Body of pancreas (tissue), 4 donors: ENCODE measurements at regions not wholly inside any gene's neighbourhood (a gene's known extent, or its start where the extent isn't known, plus 50 kb on each side); places are given as distances from the start of the nearest gene placed in this dataset.

ENCODE experiments used
- ATAC-seq: fragments of 150-250 bp; one replicate; pipeline ENCODE4 v1.9.1; 2016
- DNase-seq, 4 donors: peaks; one replicate each; pipeline ENCODE4 v3.0.0-alpha.2; 2019
- H3K27ac ChIP-seq, 4 donors: fragments of 200-600 bp; sonication (generic); 1 replicate in 3 of 4; 2 replicates in 1 of 4; pipeline versions ENCODE4 v1.5.1 to v1.6.1; 2016 to 2019; ENCODE audit warnings: mild to moderate bottlenecking in 1 of 4, mixed read lengths in 1 of 4, moderate library complexity in 1 of 4
- H3K27me3 ChIP-seq, 2 donors: fragments of 200-600 bp; sonication (generic); one replicate each; pipeline ENCODE4 v1.6.0; 2016; ENCODE audit warnings: mild to moderate bottlenecking in 1 of 2
- H3K36me3 ChIP-seq, 2 donors: fragments of 200-600 bp; sonication (generic); replicated peaks in 1 of 2; 2 replicates each; pipeline ENCODE4 v1.5.1; 2016; ENCODE audit warnings: low read depth in 2 of 2; ENCODE audit not compliant: insufficient read depth in 1 of 2
- H3K4me1 ChIP-seq: fragments of 200-600 bp; sonication (generic); one replicate; pipeline ENCODE4 v1.6.0; 2016
- H3K4me3 ChIP-seq, 2 donors: fragments of 200-600 bp; sonication (generic); 1 replicate in 1 of 2; 2 replicates in 1 of 2; pipeline ENCODE4 v1.5.1; 2016 to 2019
- H3K9me3 ChIP-seq, 3 donors: fragments of 200-600 bp; sonication (generic); 1 replicate in 2 of 3; 2 replicates in 1 of 3; pipeline ENCODE4 v1.5.1; 2016
- POLR2A ChIP-seq, 3 donors: fragments of 450-650 bp; IDR thresholded peaks; one replicate each; pipeline ENCODE4 v1.6.1; 2016; ENCODE audit warnings: antibody characterized with exemption in 3 of 3, mild to moderate bottlenecking in 2 of 3
- WGBS, 2 donors: methylation state at CpG; one replicate each; pipeline ENCODE4 v1.1.5; 2017; 5-methylcytosine and 5-hydroxymethylcytosine counted together
- intact Hi-C: fragments of 100-400 bp; cut with DNase I; formaldehyde crosslinking; loops from one replicate; pipeline ENCODE4 v1.15.1; 2023
- TF ChIP-seq, protein P1 (sequence below), 7 experiments: fragments of 450-650 bp in 4 of 7; fragments of 200-600 bp in 3 of 7; sonication (generic) in 3 of 7; IDR thresholded peaks; one replicate each; pipeline ENCODE4 v1.5.1; 2016 to 2019; ENCODE audit warnings: antibody characterized with exemption in 7 of 7

DNA sequence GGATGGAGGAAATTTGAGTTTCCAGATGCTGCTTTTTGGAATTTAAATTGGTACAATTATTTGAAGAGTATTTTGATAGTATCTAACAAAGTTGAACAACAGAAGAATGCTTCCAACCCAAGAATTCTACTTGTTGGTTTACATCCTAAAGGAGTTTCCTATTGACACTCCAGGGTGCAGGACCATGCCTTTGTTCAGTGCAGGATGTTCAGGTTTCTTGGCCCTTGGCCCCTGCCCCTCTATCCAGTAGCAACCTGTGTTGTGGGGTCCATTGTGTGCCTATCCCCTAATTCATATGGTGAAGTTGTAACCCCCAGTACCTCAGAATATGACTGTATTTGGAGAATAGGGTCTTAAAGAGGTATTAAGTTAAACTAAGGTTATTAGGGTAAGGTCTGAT lies 750.0 kb upstream of the ZNF608 start:
- Histone ChIP-seq H3K27me3 (no peaks in the 10 kb centered on the region), H3K4me3 (no peak overlapping the region), H3K27ac (no peak overlapping the region), H3K36me3 (no peaks in the 10 kb centered on the region), H3K4me1 (no peaks in the 10 kb centered on the region), H3K9me3 (no peaks in the 10 kb centered on the region)
- intact Hi-C loops = no loop called here
- ATAC-seq (no peak), DNase-seq (no peak)
- TF ChIP-seq POLR2A (IDR thresholded peaks at IDR 0.05) = no peak
- TF ChIP-seq, protein P1, sequence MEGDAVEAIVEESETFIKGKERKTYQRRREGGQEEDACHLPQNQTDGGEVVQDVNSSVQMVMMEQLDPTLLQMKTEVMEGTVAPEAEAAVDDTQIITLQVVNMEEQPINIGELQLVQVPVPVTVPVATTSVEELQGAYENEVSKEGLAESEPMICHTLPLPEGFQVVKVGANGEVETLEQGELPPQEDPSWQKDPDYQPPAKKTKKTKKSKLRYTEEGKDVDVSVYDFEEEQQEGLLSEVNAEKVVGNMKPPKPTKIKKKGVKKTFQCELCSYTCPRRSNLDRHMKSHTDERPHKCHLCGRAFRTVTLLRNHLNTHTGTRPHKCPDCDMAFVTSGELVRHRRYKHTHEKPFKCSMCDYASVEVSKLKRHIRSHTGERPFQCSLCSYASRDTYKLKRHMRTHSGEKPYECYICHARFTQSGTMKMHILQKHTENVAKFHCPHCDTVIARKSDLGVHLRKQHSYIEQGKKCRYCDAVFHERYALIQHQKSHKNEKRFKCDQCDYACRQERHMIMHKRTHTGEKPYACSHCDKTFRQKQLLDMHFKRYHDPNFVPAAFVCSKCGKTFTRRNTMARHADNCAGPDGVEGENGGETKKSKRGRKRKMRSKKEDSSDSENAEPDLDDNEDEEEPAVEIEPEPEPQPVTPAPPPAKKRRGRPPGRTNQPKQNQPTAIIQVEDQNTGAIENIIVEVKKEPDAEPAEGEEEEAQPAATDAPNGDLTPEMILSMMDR (IDR thresholded peaks at IDR 0.05) = no peak

DNA sequence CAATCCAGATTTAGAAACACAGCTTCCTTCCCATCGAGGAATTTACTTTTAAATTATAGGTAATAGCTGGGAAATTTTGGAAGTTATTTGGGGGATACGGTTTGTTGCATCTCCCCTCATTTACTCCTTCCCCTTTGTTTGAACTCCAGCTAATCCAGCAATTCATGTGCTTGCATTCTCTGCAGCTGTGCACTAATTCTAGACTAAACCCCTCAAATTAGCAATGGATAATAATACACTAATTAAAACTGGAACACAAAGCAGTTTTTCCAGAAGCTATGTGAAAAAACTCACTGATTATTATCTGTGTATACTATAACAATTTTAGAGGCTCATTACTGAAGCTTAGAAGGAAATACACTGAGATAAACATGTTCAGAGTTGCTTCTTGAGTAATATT lies 751.2 kb upstream of the ZNF608 start:
- DNase-seq (no peak), ATAC-seq (no peak)
- H3K27ac ChIP-seq = no peak overlapping the region
- no peak overlapping the region for H3K4me3 ChIP-seq
- no peaks in the 10 kb centered on the region for H3K27me3 ChIP-seq
- no peaks in the 10 kb centered on the region for H3K9me3 ChIP-seq
- TF ChIP-seq, protein P1 (IDR thresholded peaks at IDR 0.05) = no peak
- no peak for TF ChIP-seq POLR2A (IDR thresholded peaks at IDR 0.05)
- 64 to 73% methylated on average over 2 of the region's 2 CpGs for WGBS, 2 donors
- intact Hi-C loops = no loop called here
- H3K4me1 ChIP-seq = no peaks in the 10 kb centered on the region
- H3K36me3 ChIP-seq = no peaks in the 10 kb centered on the region

- no peak overlapping the region for H3K27ac ChIP-seq
- intact Hi-C loops = no loop called here
- ATAC-seq = no peak
- no peak for TF ChIP-seq POLR2A (IDR thresholded peaks at IDR 0.05)
- TF ChIP-seq, protein P1 (IDR thresholded peaks at IDR 0.05) = no peak
- H3K4me3 ChIP-seq = no peak overlapping the region
- DNase-seq = no peak
- H3K36me3 ChIP-seq = no peaks in the 10 kb centered on the region
- WGBS, 2 donors = 51 to 59% methylated on average over 2 of the region's 2 CpGs
- H3K4me1 ChIP-seq = no peaks in the 10 kb centered on the region
- no peaks in the 10 kb centered on the region for H3K9me3 ChIP-seq
- no peaks in the 10 kb centered on the region for H3K27me3 ChIP-seq
These were observed 753.3 kb upstream of the ZNF608 start for GRCh38 chr5:125499636-125500332.

GRCh38 chr5:125501396-125501795 lies 755.0 kb upstream of the ZNF608 start:
- intact Hi-C loops = no loop called here
- no peak for DNase-seq
- no peak for ATAC-seq
- Histone ChIP-seq H3K36me3 (no peaks in the 10 kb centered on the region), H3K4me3 (no peak overlapping the region), H3K27me3 (no peaks in the 10 kb centered on the region), H3K27ac (no peak overlapping the region), H3K9me3 (no peaks in the 10 kb centered on the region), H3K4me1 (no peaks in the 10 kb centered on the region)
- TF ChIP-seq, protein P1 (IDR thresholded peaks at IDR 0.05) = no peak
- no peak for TF ChIP-seq POLR2A (IDR thresholded peaks at IDR 0.05)
- 70% methylated on average over 2 of the region's 2 CpGs for WGBS, 2 donors

GRCh38 chr5:125503946-125504345 lies 757.5 kb upstream of the ZNF608 start:
- DNase-seq (no peak), ATAC-seq (no peak)
- H3K9me3 ChIP-seq = no peaks in the 10 kb centered on the region
- TF ChIP-seq POLR2A (IDR thresholded peaks at IDR 0.05) = no peak
- TF ChIP-seq, protein P1 (IDR thresholded peaks at IDR 0.05) = no peak
- WGBS, 2 donors = 35 to 40% methylated on average over 5 of the region's 5 CpGs
- H3K27me3 ChIP-seq = no peaks in the 10 kb centered on the region
- H3K27ac ChIP-seq = no peak overlapping the region
- H3K4me1 ChIP-seq = no peaks in the 10 kb centered on the region
- H3K36me3 ChIP-seq = no peaks in the 10 kb centered on the region
- intact Hi-C loops = no loop called here
- H3K4me3 ChIP-seq = no peak overlapping the region
